ENCODE measurements at regions not wholly inside any gene's neighbourhood (a gene's known extent, or its start where the extent isn't known, plus 50 kb on each side); places are given as distances from the start of the nearest gene placed in this dataset.

GRCh38 chr2:23073671-23074070 lies 311.3 kb upstream of the KLHL29 start:
- Histone ChIP-seq H3K4me1 (peaks cover 16% of the 10 kb centered on the region), H3K4me3 (no peak overlapping the region), H3K36me3 (no peaks in the 10 kb centered on the region), H3K27ac (no peak overlapping the region), H3K9me3 (ENCODE audit: low read depth) (no peaks in the 10 kb centered on the region), H3K9ac (no peak overlapping the region), H3K79me2 (ENCODE audit: low read depth) (no peaks in the 10 kb centered on the region), H3K4me2 (no peak overlapping the region), H4K20me1 (ENCODE audit: low read depth) (no peaks in the 10 kb centered on the region), H3K27me3 (no peaks in the 10 kb centered on the region), H2AFZ (replicated peaks) (no peak overlapping the region), H3F3A (ENCODE audit: low read depth) (no peaks in the 10 kb centered on the region)
- H3K4me3 Mint-ChIP-seq: no peak overlapping the region
- H3K27ac Mint-ChIP-seq: no peak overlapping the region
- H3K27me3 Mint-ChIP-seq (ENCODE audit: insufficient read depth, low read depth): peaks cover 3% of the 10 kb centered on the region
- TF ChIP-seq EZH2phosphoT487 (IDR thresholded peaks at IDR 0.05): no peak
- no peak for TF ChIP-seq EZH2 (IDR thresholded peaks at IDR 0.05)
- TF ChIP-seq CTCF (IDR thresholded peaks at IDR 0.05): no peak
- peaks cover 32% of the 10 kb centered on the region for H3K4me1 Mint-ChIP-seq
- no peaks in the 10 kb centered on the region for H3K9me3 Mint-ChIP-seq
- DNase-seq (ENCODE audit: low spot score): no peak
- H3K36me3 Mint-ChIP-seq: no peaks in the 10 kb centered on the region

- H3K4me2 ChIP-seq: no peak overlapping the region
- no peak overlapping the region for H3K4me3 ChIP-seq
- H3K27me3 Mint-ChIP-seq (ENCODE audit: insufficient read depth, low read depth): peaks cover 3% of the 10 kb centered on the region
- H3K27me3 ChIP-seq: no peaks in the 10 kb centered on the region
- H3K79me2 ChIP-seq (ENCODE audit: low read depth): no peaks in the 10 kb centered on the region
- H3F3A ChIP-seq (ENCODE audit: low read depth): no peaks in the 10 kb centered on the region
- no peak overlapping the region for H3K4me3 Mint-ChIP-seq
- peaks cover 5% of the 10 kb centered on the region for H3K4me1 ChIP-seq
- no peak overlapping the region for H2AFZ ChIP-seq (replicated peaks)
- no peak for DNase-seq (ENCODE audit: low spot score)
- peaks cover 10% of the 10 kb centered on the region for H3K4me1 Mint-ChIP-seq
- no peak overlapping the region for H3K27ac ChIP-seq
- H3K27ac Mint-ChIP-seq: no peak overlapping the region
- TF ChIP-seq EZH2phosphoT487 (IDR thresholded peaks at IDR 0.05) (no peak), CTCF (IDR thresholded peaks at IDR 0.05) (no peak), EZH2 (IDR thresholded peaks at IDR 0.05) (no peak)
- no peaks in the 10 kb centered on the region for H3K9me3 ChIP-seq (ENCODE audit: low read depth)
- H3K9me3 Mint-ChIP-seq: no peaks in the 10 kb centered on the region
- no peaks in the 10 kb centered on the region for H3K36me3 Mint-ChIP-seq
- no peak overlapping the region for H3K9ac ChIP-seq
- no peaks in the 10 kb centered on the region for H4K20me1 ChIP-seq (ENCODE audit: low read depth)
- H3K36me3 ChIP-seq: no peaks in the 10 kb centered on the region
Observed at GRCh38 chr2:23077596-23077995, 307.4 kb upstream of the KLHL29 start.

- Histone ChIP-seq H3F3A (ENCODE audit: low read depth) (no peaks in the 10 kb centered on the region), H2AFZ (replicated peaks) (no peak overlapping the region), H3K27me3 (no peaks in the 10 kb centered on the region), H3K4me1 (peaks cover 5% of the 10 kb centered on the region), H3K27ac (no peak overlapping the region), H3K9ac (no peak overlapping the region), H3K4me2 (no peak overlapping the region), H3K36me3 (no peaks in the 10 kb centered on the region), H4K20me1 (ENCODE audit: low read depth) (no peaks in the 10 kb centered on the region), H3K79me2 (ENCODE audit: low read depth) (no peaks in the 10 kb centered on the region), H3K4me3 (no peak overlapping the region), H3K9me3 (ENCODE audit: low read depth) (no peaks in the 10 kb centered on the region)
- no peak for TF ChIP-seq CTCF (IDR thresholded peaks at IDR 0.05)
- TF ChIP-seq EZH2 (IDR thresholded peaks at IDR 0.05): no peak
- TF ChIP-seq EZH2phosphoT487 (IDR thresholded peaks at IDR 0.05): no peak
- no peaks in the 10 kb centered on the region for H3K36me3 Mint-ChIP-seq
- no peaks in the 10 kb centered on the region for H3K9me3 Mint-ChIP-seq
- DNase-seq (ENCODE audit: low spot score): no peak
- no peak overlapping the region for H3K4me3 Mint-ChIP-seq
- no peak overlapping the region for H3K27ac Mint-ChIP-seq
- H3K27me3 Mint-ChIP-seq (ENCODE audit: insufficient read depth, low read depth): peaks cover 3% of the 10 kb centered on the region
- H3K4me1 Mint-ChIP-seq: peaks cover 10% of the 10 kb centered on the region
Observed at GRCh38 chr2:23078784-23079434, 306.1 kb upstream of the KLHL29 start.
